PC-3 (cell line): ENCODE measurements at regions not wholly inside any gene's neighbourhood (a gene's known extent, or its start where the extent isn't known, plus 50 kb on each side); places are given as distances from the start of the nearest gene placed in this dataset.

Experiments
- ATAC-seq: fragments of 200-7000 bp; cut with Tn5 transposase; 2 replicates; pipeline ENCODE4 v1.9.1; 2020; ENCODE audit warnings: mild to moderate bottlenecking, moderate library complexity
- BruUV-seq: library from RNA; stranded (reverse); fragments of 400-500 nt; replicated peaks from 2 replicates; lab custom pipeline; 2021; lab: Mats Ljungman, UMichigan
- CTCF ChIA-PET: fragments of 300-600 bp; sonication (Branson Sonifier 250); formaldehyde crosslinking; loops from one replicate; lab custom pipeline; 2022; ENCODE audit warnings: antibody characterized with exemption; lab: Charles Lee
- POLR2A ChIA-PET: fragments of 300-600 bp; sonication (Branson Sonifier 250); formaldehyde crosslinking; loops from one replicate; lab custom pipeline; 2022; ENCODE audit warnings: antibody characterized with exemption; ENCODE audit not compliant: unreplicated experiment; lab: Charles Lee
- DNase-seq: peaks from one replicate; pipeline ENCODE4 v3.0.0-alpha.2; 2015
- H2AFZ ChIP-seq: fragments of 300-600 bp; sonication (generic); 2 replicates; pipeline ENCODE4 v1.6.0; 2016; ENCODE audit warnings: antibody characterized with exemption, low read length
- H3F3A ChIP-seq: fragments of 300-600 bp; sonication (generic); one replicate; pipeline ENCODE4 v1.6.0; 2017; ENCODE audit warnings: antibody characterized with exemption, low read length, control low read depth, mild to moderate bottlenecking; ENCODE audit not compliant: unreplicated experiment
- H3K27ac ChIP-seq: fragments of 300-600 bp; sonication (generic); 2 replicates; pipeline ENCODE4 v1.5.1; 2016; ENCODE audit warnings: mild to moderate bottlenecking, low read length
- H3K27me3 ChIP-seq: fragments of 300-600 bp; sonication (generic); 2 replicates; pipeline ENCODE4 v1.6.1; 2016; ENCODE audit warnings: low read length, mixed read lengths
- H3K36me3 ChIP-seq: fragments of 300-600 bp; sonication (generic); 2 replicates; pipeline ENCODE4 v1.6.1; 2016; ENCODE audit warnings: low read depth, mixed run types, low read length, mixed read lengths
- H3K4me1 ChIP-seq: fragments of 300-600 bp; sonication (generic); 2 replicates; pipeline ENCODE4 v1.5.1; 2016; ENCODE audit warnings: low read length; ENCODE audit not compliant: insufficient read depth
- H3K4me2 ChIP-seq: fragments of 300-600 bp; sonication (generic); 2 replicates; pipeline ENCODE4 v1.6.0; 2016; ENCODE audit warnings: low read length
- H3K4me3 ChIP-seq: fragments of 300-600 bp; sonication (generic); 2 replicates; pipeline ENCODE4 v1.5.1; 2016; ENCODE audit warnings: mild to moderate bottlenecking, low read length, mixed read lengths
- H3K79me2 ChIP-seq: fragments of 300-600 bp; sonication (generic); 2 replicates; pipeline ENCODE4 v1.6.1; 2017; ENCODE audit warnings: low read length, mixed read lengths
- H3K9ac ChIP-seq: fragments of 300-600 bp; sonication (generic); 2 replicates; pipeline ENCODE4 v1.6.0; 2016; ENCODE audit warnings: mild to moderate bottlenecking, low read length
- H3K9me2 ChIP-seq: fragments of 300-600 bp; sonication (generic); replicated peaks from 2 replicates; pipeline ENCODE4 v1.6.1; 2016; ENCODE audit warnings: mixed run types, low read length, mixed read lengths
- H3K9me3 ChIP-seq: fragments of 300-600 bp; sonication (generic); 2 replicates; pipeline ENCODE4 v1.6.1; 2016; ENCODE audit warnings: low read length, mixed read lengths
- H4K20me1 ChIP-seq: fragments of 300-600 bp; sonication (generic); 2 replicates; pipeline ENCODE4 v1.6.1; 2016; ENCODE audit warnings: low read length, mixed read lengths
- EZH2 ChIP-seq: fragments of 300-600 bp; sonication (generic); IDR thresholded peaks from one replicate; pipeline ENCODE4 v1.6.1; 2017; ENCODE audit warnings: antibody characterized with exemption, mild to moderate bottlenecking, low read length; ENCODE audit not compliant: unreplicated experiment
- EZH2phosphoT487 ChIP-seq: fragments of 300-600 bp; sonication (generic); IDR thresholded peaks from 2 replicates; pipeline ENCODE4 v1.6.1; 2018; ENCODE audit warnings: mild to moderate bottlenecking, antibody characterized with exemption, low read length, borderline replicate concordance
- intact Hi-C: fragments of 100-400 bp; cut with micrococcal nuclease; formaldehyde crosslinking; loops from 2 replicates; pipeline ENCODE4 v1.9.0; 2023
- TF ChIP-seq, protein P1 (sequence below): fragments of 300-600 bp; sonication (generic); conservative IDR thresholded peaks from 2 replicates; pipeline ENCODE4 v1.5.1; 2017; ENCODE audit warnings: antibody characterized with exemption, low read depth, mild to moderate bottlenecking, low read length

- no peak overlapping the region for H3K9ac ChIP-seq
Measured at GRCh38 chr3:159664653-159665052, 324.0 kb upstream of the IL12A start.

DNA sequence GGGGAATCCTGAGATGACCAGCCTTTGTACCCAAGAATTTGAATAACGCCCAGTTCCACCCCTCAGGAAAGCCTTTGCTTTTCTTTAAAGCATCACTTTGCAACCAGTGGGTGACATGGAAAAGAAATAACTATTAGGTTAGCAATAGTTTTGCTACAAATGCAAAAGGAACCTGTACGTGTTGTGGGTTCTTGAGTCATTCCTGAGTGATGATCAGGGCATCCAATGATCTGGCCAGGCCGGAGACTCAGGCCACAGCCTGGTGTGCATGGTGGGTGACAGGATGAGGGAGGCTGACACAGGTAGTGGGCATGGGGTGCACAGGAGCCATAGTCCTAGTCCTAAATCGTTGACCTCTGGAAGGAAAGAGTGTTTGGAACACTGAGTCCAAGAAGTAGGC lies 321.4 kb upstream of the IL12A start:
- ChIA-PET CTCF (no interaction called here), POLR2A (no interaction called here)
- Histone ChIP-seq H3K27ac (no peak overlapping the region), H4K20me1 (no peaks in the 10 kb centered on the region), H3K79me2 (no peaks in the 10 kb centered on the region), H3K4me1 (peaks cover 9% of the 10 kb centered on the region), H3F3A (peaks cover 5% of the 10 kb centered on the region), H3K36me3 (peaks cover 3% of the 10 kb centered on the region; the same call in 1 of the 2 replicates), H3K9me3 (peaks cover 12% of the 10 kb centered on the region), H3K4me2 (no peak overlapping the region), H3K27me3 (no peaks in the 10 kb centered on the region), H3K9ac (no peak overlapping the region), H3K4me3 (no peak overlapping the region), H3K9me2 (no peaks in the 10 kb centered on the region), H2AFZ (no peak overlapping the region)
- DNase-seq (no peak), ATAC-seq (no peak)
- BruUV-seq = no TSS peak
- TF ChIP-seq EZH2 (no peak), EZH2phosphoT487 (no peak)
- TF ChIP-seq, protein P1, sequence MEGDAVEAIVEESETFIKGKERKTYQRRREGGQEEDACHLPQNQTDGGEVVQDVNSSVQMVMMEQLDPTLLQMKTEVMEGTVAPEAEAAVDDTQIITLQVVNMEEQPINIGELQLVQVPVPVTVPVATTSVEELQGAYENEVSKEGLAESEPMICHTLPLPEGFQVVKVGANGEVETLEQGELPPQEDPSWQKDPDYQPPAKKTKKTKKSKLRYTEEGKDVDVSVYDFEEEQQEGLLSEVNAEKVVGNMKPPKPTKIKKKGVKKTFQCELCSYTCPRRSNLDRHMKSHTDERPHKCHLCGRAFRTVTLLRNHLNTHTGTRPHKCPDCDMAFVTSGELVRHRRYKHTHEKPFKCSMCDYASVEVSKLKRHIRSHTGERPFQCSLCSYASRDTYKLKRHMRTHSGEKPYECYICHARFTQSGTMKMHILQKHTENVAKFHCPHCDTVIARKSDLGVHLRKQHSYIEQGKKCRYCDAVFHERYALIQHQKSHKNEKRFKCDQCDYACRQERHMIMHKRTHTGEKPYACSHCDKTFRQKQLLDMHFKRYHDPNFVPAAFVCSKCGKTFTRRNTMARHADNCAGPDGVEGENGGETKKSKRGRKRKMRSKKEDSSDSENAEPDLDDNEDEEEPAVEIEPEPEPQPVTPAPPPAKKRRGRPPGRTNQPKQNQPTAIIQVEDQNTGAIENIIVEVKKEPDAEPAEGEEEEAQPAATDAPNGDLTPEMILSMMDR = no peak
- intact Hi-C loops = no loop called here

More at GRCh38 chr3:159664653-159665052, 324.0 kb upstream of the IL12A start:
- no peak for TF ChIP-seq EZH2phosphoT487
- no peak for TF ChIP-seq EZH2
- TF ChIP-seq, protein P1 = no peak
- ChIA-PET POLR2A (no interaction called here), CTCF (interaction anchor here (0.6 to 0.7 kb wide), 2 partner anchors 61 to 546 kb away, joined by 4 to 10 read pairs; no protein-coding TSS in a partner anchor)
- Histone ChIP-seq H2AFZ (no peak overlapping the region), H4K20me1 (no peaks in the 10 kb centered on the region), H3K27ac (no peak overlapping the region), H3K79me2 (no peaks in the 10 kb centered on the region), H3K27me3 (no peaks in the 10 kb centered on the region), H3K4me3 (no peak overlapping the region), H3K9me3 (peaks cover 15% of the 10 kb centered on the region), H3K4me1 (peaks cover 9% of the 10 kb centered on the region), H3K9me2 (no peaks in the 10 kb centered on the region), H3K4me2 (no peak overlapping the region), H3K36me3 (peaks cover 6% of the 10 kb centered on the region; the same call in 1 of the 2 replicates), H3F3A (peaks cover 5% of the 10 kb centered on the region)
- ATAC-seq = no peak
- no peak for DNase-seq
- intact Hi-C loops = no loop called here
- BruUV-seq = no TSS peak

DNA sequence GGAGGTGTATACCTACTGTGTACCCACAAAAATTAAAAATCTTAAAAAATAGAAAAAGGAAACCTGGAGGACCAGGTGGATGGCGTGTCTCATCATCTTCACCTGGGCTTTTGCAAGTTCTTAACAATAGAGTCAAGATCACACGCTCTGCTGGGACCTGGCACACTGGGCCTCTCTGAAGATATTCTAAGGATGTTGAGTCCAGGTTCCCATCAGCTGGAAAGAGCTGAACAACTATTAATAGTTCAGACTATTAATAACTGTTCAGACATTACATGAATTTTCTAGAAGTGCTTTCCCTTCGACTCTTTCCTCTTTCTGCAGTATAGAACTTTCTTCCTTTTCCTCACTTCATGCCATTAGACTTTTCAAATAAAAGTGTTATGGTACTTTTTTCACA lies 320.2 kb upstream of the IL12A start:
- Histone ChIP-seq H3K4me3 (no peak overlapping the region), H3K9me2 (no peaks in the 10 kb centered on the region), H3K4me1 (peaks cover 9% of the 10 kb centered on the region), H3F3A (peaks cover 5% of the 10 kb centered on the region), H3K36me3 (no peaks in the 10 kb centered on the region), H4K20me1 (no peaks in the 10 kb centered on the region), H3K79me2 (no peaks in the 10 kb centered on the region), H3K9me3 (no peaks in the 10 kb centered on the region), H3K9ac (no peak overlapping the region), H3K27me3 (no peaks in the 10 kb centered on the region), H3K4me2 (no peak overlapping the region), H2AFZ (no peak overlapping the region), H3K27ac (no peak overlapping the region)
- DNase-seq = no peak
- no TSS peak for BruUV-seq
- intact Hi-C loops = no loop called here
- CTCF ChIA-PET = no interaction called here
- no peak for ATAC-seq
- POLR2A ChIA-PET = no interaction called here
- TF ChIP-seq, protein P1 = no peak
- TF ChIP-seq EZH2 (no peak), EZH2phosphoT487 (no peak)
